Duodenal mucosa (tissue), 2 donors: ENCODE measurements at regions not wholly inside any gene's neighbourhood (a gene's known extent, or its start where the extent isn't known, plus 50 kb on each side); places are given as distances from the start of the nearest gene placed in this dataset.

Experiments used
- H3K27ac ChIP-seq: one replicate; pipeline ENCODE4 v1.7.0; 2013; ENCODE audit warnings: low read depth, low read length
- H3K27me3 ChIP-seq, 2 donors: one replicate each; pipeline ENCODE4 v1.7.0; 2013; ENCODE audit warnings: low read length in 2 of 2, control low read depth in 1 of 2; ENCODE audit not compliant: insufficient read depth in 2 of 2, control insufficient read depth in 1 of 2
- H3K36me3 ChIP-seq, 2 donors: one replicate each; pipeline ENCODE4 v1.7.0; 2013; ENCODE audit warnings: low read length in 2 of 2, control low read depth in 1 of 2; ENCODE audit not compliant: insufficient read depth in 2 of 2, control insufficient read depth in 1 of 2
- H3K4me1 ChIP-seq, 2 donors: one replicate each; pipeline ENCODE4 v1.7.0; 2013; ENCODE audit warnings: low read length in 2 of 2, control low read depth in 1 of 2; ENCODE audit not compliant: insufficient read depth in 2 of 2, control insufficient read depth in 1 of 2
- H3K4me3 ChIP-seq, 2 donors: one replicate each; pipeline ENCODE4 v1.7.0; 2013; ENCODE audit warnings: low read length in 2 of 2, low read depth in 1 of 2
- H3K9ac ChIP-seq, 2 donors: one replicate each; pipeline ENCODE4 v1.7.0; 2013; ENCODE audit warnings: low read length in 2 of 2, low read depth in 1 of 2
- H3K9me3 ChIP-seq, 2 donors: one replicate each; pipeline ENCODE4 v1.7.0; 2013; ENCODE audit warnings: low read length in 2 of 2, control low read depth in 1 of 2; ENCODE audit not compliant: control insufficient read depth in 1 of 2

DNA sequence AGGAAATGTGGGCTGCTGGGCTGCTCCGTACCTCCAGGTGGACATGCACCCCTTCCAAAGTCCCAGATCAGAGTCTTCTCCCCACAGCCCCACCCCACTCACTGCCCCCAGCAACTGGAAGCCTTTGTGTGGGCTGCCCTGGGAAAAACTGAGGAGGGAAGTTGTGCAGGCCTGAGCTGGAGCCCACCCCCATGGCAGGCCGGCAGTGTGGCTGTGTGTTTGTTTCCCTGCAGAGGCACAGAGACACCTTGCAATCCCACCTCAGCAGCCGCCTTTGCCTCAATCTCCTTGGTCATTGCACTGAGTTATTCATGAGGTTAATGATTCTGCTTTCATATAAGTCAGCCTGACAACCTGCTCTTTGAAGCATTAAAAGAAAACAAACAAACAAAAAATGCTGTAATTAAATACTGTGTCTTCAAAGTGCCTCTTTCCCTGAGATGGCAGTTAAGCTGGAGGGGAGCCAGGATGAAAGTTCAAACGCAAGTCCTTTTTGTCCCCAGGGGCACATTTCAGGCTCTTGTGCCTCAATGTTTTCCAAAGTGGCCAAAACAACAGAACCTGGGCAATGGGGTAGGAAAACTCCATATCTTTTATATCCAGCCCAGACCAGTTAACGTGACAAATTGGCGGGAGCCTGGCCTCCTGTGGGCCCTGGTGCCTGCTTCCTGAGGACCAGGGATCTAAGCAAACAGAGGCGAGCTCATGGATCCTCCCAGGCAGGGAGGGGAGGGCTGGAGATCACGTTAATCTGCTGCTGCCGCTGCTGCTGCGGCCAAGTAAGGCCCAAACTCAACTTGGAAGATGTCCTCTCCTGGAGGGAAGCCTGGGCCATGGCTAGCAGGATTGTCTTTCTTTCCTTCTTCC lies 51.9 kb upstream of the TSPAN11 start:
- Histone ChIP-seq H3K9ac (no peak overlapping the region), H3K36me3 (no peaks in the 10 kb centered on the region), H3K4me3 (no peak overlapping the region), H3K27ac (no peak overlapping the region), H3K27me3 (no peaks in the 10 kb centered on the region), H3K9me3 (no peaks in the 10 kb centered on the region), H3K4me1 (peaks cover 0 to 3% of the 10 kb centered on the region in 2 donors)

GRCh38 chr12:30870491-30871265 lies 55.9 kb upstream of the TSPAN11 start:
- Histone ChIP-seq H3K4me3 (no peak overlapping the region), H3K27me3 (no peaks in the 10 kb centered on the region), H3K9me3 (peaks cover 3 to 7% of the 10 kb centered on the region in 2 donors), H3K36me3 (no peaks in the 10 kb centered on the region), H3K4me1 (peaks cover 0 to 3% of the 10 kb centered on the region in 2 donors), H3K27ac (no peak overlapping the region), H3K9ac (no peak overlapping the region)

DNA sequence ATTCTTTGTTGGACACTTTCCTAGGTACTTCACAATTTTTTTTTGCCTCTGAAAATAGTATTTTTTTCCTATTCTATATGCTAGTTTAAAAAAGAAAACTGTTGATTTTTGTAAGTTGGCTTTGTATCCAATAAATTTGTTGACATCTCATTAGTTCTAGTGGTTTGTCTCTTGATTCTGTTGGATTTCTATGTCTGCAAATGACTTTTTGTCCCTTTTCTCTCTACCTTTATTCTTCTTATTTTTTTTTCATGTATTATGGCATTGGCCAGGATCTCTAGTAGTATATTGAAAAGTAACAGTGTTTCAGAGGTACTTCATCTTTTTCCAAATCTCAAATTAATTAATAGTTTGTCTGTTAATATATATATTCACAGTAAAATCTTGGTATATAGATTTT lies 59.1 kb upstream of the TSPAN11 start:
- H3K36me3 ChIP-seq = no peaks in the 10 kb centered on the region
- H3K4me3 ChIP-seq = no peak overlapping the region
- no peaks in the 10 kb centered on the region for H3K4me1 ChIP-seq

GRCh38 chr12:30866256-30866655 lies 60.3 kb upstream of the TSPAN11 start:
- no peak overlapping the region for H3K27ac ChIP-seq
- no peak overlapping the region for H3K9ac ChIP-seq
- no peaks in the 10 kb centered on the region for H3K27me3 ChIP-seq
- no peaks in the 10 kb centered on the region for H3K4me1 ChIP-seq
- peaks cover 3 to 7% of the 10 kb centered on the region in 2 donors for H3K9me3 ChIP-seq
- no peak overlapping the region for H3K4me3 ChIP-seq
- H3K36me3 ChIP-seq = no peaks in the 10 kb centered on the region

More for the DNA sequence above, 59.1 kb upstream of the TSPAN11 start:
- Histone ChIP-seq H3K9me3 (peaks cover 3 to 7% of the 10 kb centered on the region in 2 donors), H3K27me3 (no peaks in the 10 kb centered on the region), H3K27ac (no peak overlapping the region), H3K9ac (no peak overlapping the region)

GRCh38 chr12:30863839-30864238 lies 62.7 kb upstream of the TSPAN11 start:
- no peaks in the 10 kb centered on the region for H3K4me1 ChIP-seq
- H3K9ac ChIP-seq = no peak overlapping the region
- peaks cover 3 to 7% of the 10 kb centered on the region in 2 donors for H3K9me3 ChIP-seq
- H3K27me3 ChIP-seq = no peaks in the 10 kb centered on the region
- no peak overlapping the region for H3K4me3 ChIP-seq
- no peak overlapping the region for H3K27ac ChIP-seq
- no peaks in the 10 kb centered on the region for H3K36me3 ChIP-seq

DNA sequence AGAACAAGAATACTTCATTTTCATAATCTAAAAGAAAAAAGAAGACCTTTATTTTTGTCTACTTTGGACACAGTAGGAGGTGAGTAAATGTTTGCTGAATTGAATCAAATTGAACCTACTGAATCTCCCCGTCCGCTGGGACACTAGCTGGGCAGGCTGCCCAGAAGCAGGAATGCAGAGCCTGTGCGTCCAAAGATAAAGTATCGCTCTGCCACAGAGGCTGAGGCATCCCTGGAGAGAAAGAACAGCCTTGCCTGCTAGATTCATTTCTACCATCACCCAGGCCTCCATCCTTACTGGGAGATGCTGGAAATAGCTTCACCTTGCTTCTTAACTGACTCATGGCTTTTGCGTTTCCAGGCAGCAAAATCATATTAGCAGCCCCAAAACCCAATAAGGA lies 64.1 kb upstream of the TSPAN11 start:
- Histone ChIP-seq H3K9me3 (peaks cover 3 to 4% of the 10 kb centered on the region in 2 donors), H3K36me3 (no peaks in the 10 kb centered on the region), H3K4me3 (no peak overlapping the region), H3K27me3 (no peaks in the 10 kb centered on the region), H3K9ac (no peak overlapping the region), H3K4me1 (no peaks in the 10 kb centered on the region), H3K27ac (no peak overlapping the region)

DNA sequence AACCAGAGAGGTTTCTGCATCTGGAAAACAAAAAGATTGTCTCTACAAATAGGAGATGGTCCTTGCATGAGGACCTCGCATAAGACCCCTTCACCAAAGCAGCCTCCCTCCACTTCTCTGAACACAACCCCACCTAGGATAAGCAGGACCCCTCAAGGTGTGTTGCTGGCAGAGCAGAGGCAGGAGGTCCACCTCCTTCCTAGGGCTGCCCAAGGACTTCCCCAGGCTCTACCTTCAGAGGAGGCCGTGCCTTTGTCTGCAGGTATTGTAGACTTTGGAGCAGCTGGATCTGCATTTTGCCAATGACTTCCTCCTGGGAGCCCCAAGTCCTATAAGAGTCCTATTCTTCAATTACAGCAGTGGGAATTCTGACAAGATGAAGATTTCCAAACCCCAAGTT lies 67.3 kb upstream of the TSPAN11 start:
- no peak overlapping the region for H3K9ac ChIP-seq
- no peaks in the 10 kb centered on the region for H3K36me3 ChIP-seq
- no peaks in the 10 kb centered on the region for H3K4me1 ChIP-seq
- H3K4me3 ChIP-seq = no peak overlapping the region
- no peaks in the 10 kb centered on the region for H3K9me3 ChIP-seq
- H3K27ac ChIP-seq = no peak overlapping the region
- H3K27me3 ChIP-seq = no peaks in the 10 kb centered on the region

DNA sequence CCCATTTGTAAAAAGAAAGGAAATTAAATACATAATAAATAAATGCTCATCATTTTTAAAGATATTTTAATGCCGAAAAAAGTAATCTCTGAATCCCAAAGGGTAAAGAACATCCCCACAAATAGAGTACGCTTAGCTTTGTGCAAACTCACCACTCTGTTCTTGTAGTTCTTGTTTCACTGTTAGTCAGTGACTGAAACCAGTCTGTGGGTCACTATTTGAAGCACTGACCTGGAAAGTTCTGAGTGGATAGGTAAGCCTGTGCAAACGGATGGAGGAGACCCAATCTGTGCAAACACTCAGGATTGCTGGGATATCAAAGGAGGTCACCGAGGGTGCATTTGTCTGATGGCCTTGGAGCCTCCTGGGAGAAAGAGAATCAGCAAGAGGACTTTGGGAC lies 68.1 kb upstream of the TSPAN11 start:
- no peaks in the 10 kb centered on the region for H3K27me3 ChIP-seq
- H3K36me3 ChIP-seq = no peaks in the 10 kb centered on the region
- H3K9ac ChIP-seq = no peak overlapping the region
- H3K4me3 ChIP-seq = no peak overlapping the region
- no peaks in the 10 kb centered on the region for H3K4me1 ChIP-seq
- no peak overlapping the region for H3K27ac ChIP-seq
- H3K9me3 ChIP-seq = no peaks in the 10 kb centered on the region

GRCh38 chr12:30853561-30854133 lies 72.9 kb upstream of the TSPAN11 start:
- no peaks in the 10 kb centered on the region for H3K27me3 ChIP-seq

GRCh38 chr12:30850684-30851083 lies 75.9 kb upstream of the TSPAN11 start:
- Histone ChIP-seq H3K9me3 (no peaks in the 10 kb centered on the region), H3K27ac (no peak overlapping the region), H3K27me3 (no peaks in the 10 kb centered on the region), H3K4me3 (no peak overlapping the region), H3K9ac (no peak overlapping the region), H3K36me3 (no peaks in the 10 kb centered on the region), H3K4me1 (no peaks in the 10 kb centered on the region)

More at GRCh38 chr12:30853561-30854133, 72.9 kb upstream of the TSPAN11 start:
- Histone ChIP-seq H3K9me3 (no peaks in the 10 kb centered on the region), H3K27ac (no peak overlapping the region), H3K4me3 (no peak overlapping the region), H3K36me3 (no peaks in the 10 kb centered on the region), H3K9ac (no peak overlapping the region), H3K4me1 (no peaks in the 10 kb centered on the region)
